ENCODE measurements at regions not wholly inside any gene's neighbourhood (a gene's known extent, or its start where the extent isn't known, plus 50 kb on each side); places are given as distances from the start of the nearest gene placed in this dataset.

- Histone ChIP-seq H3K9me3 (ENCODE audit: low read length) (no peaks in the 10 kb centered on the region), H2AFZ (ENCODE audit: low read length) (no peak overlapping the region), H3K4me1 (ENCODE audit: insufficient read depth, low read length) (no peaks in the 10 kb centered on the region), H3K79me2 (ENCODE audit: insufficient read depth, low read length) (no peaks in the 10 kb centered on the region), H4K20me1 (ENCODE audit: insufficient read depth, low read length) (no peaks in the 10 kb centered on the region), H3K27me3 (ENCODE audit: control insufficient read depth in 1 of 2, insufficient read depth in 2 of 2, low read length in 2 of 2) (no peaks in the 10 kb centered on the region), H3K27ac (ENCODE audit: extremely low read length, insufficient read depth, low read length) (no peak overlapping the region), H3K4me3 (replicated peaks in 1 of 3; ENCODE audit: insufficient read depth in 1 of 3, low read depth in 2 of 3, low read length in 3 of 3) (no peak overlapping the region), H3K36me3 (replicated peaks in 1 of 2; ENCODE audit: control insufficient read depth in 1 of 2, insufficient read depth in 2 of 2, low read length in 2 of 2) (no peaks in the 10 kb centered on the region), H3K9ac (ENCODE audit: insufficient read depth, low read depth, low read length) (no peak overlapping the region), H3K4me2 (ENCODE audit: low read depth, low read length) (no peak overlapping the region)
- TF ChIP-seq ZNF766 (CRISPR knock-in tag; IDR thresholded peaks at IDR 0.05; ENCODE audit: borderline replicate concordance) (no peak), ZFP41 (CRISPR knock-in tag; IDR thresholded peaks at IDR 0.05; ENCODE audit: borderline replicate concordance) (no peak), FOXP4 (CRISPR knock-in tag; IDR thresholded peaks at IDR 0.05) (no peak), ZNF446 (CRISPR knock-in tag; IDR thresholded peaks at IDR 0.05) (no peak), ZNF691 (CRISPR knock-in tag; IDR thresholded peaks at IDR 0.05; ENCODE audit: borderline replicate concordance, low read depth) (no peak)
- no TSS peak for BruUV-seq (replicated peaks)
- ChIA-PET CTCF (ENCODE audit: low intra/inter-chr PET ratio, low total read pairs) (no interaction called here), POLR2A (no interaction called here)
- intact Hi-C loops (cut with micrococcal nuclease; ENCODE audit: unreplicated experiment): no loop called here
- in situ Hi-C loops (cut with HindIII; ENCODE audit: extremely low pct_ligation_motif_present, low pct_unique_long_range_greater_than_20kb): no loop called here
- WGBS (ENCODE audit: low lambda C conversion rate): 24% methylated on average over 5 of the region's 5 CpGs
- ATAC-seq: no peak
- FAIRE-seq: no peak
- DNase-seq (ENCODE audit: low spot score): no peak
Observed at GRCh38 chr4:66404141-66404540, 733.9 kb upstream of the EPHA5 start.

- CTCF ChIA-PET (ENCODE audit: low intra/inter-chr PET ratio, low total read pairs): no interaction called here
Observed at GRCh38 chr4:66376921-66377320, 706.6 kb upstream of the EPHA5 start.

More at GRCh38 chr4:66376921-66377320, 706.6 kb upstream of the EPHA5 start:
- no peaks in the 10 kb centered on the region for H4K20me1 ChIP-seq (ENCODE audit: insufficient read depth, low read length)
- 0% methylated on average over 1 of the region's 1 CpG for WGBS (ENCODE audit: low lambda C conversion rate)
- no peaks in the 10 kb centered on the region; the same call in 1 of the 2 replicates for H3K9me3 ChIP-seq (ENCODE audit: low read length)
- TF ChIP-seq ZNF501 (CRISPR knock-in tag; IDR thresholded peaks at IDR 0.05) (no peak), ATF7 (IDR thresholded peaks at IDR 0.05) (peak; percentile 32), ATF7 (CRISPR knock-in tag; IDR thresholded peaks at IDR 0.05) (no peak), IKZF1 (IDR thresholded peaks at IDR 0.05) (no peak)
- DNase-seq (ENCODE audit: low spot score) (no peak), FAIRE-seq (no peak), ATAC-seq (no peak)
- POLR2A ChIA-PET: no interaction called here
- H3K36me3 ChIP-seq (replicated peaks in 1 of 2; ENCODE audit: control insufficient read depth in 1 of 2, insufficient read depth in 2 of 2, low read length in 2 of 2): no peaks in the 10 kb centered on the region
- in situ Hi-C loops (cut with HindIII; ENCODE audit: extremely low pct_ligation_motif_present, low pct_unique_long_range_greater_than_20kb): no loop called here
- no peaks in the 10 kb centered on the region for H3K4me1 ChIP-seq (ENCODE audit: insufficient read depth, low read length)
- no peaks in the 10 kb centered on the region for H3K27me3 ChIP-seq (ENCODE audit: control insufficient read depth in 1 of 2, insufficient read depth in 2 of 2, low read length in 2 of 2)
- H3K4me2 ChIP-seq (ENCODE audit: low read depth, low read length): no peak overlapping the region
- no peak overlapping the region for H3K27ac ChIP-seq (ENCODE audit: extremely low read length, insufficient read depth, low read length)
- H2AFZ ChIP-seq (ENCODE audit: low read length): no peak overlapping the region
- H3K79me2 ChIP-seq (ENCODE audit: insufficient read depth, low read length): no peaks in the 10 kb centered on the region
- H3K9ac ChIP-seq (ENCODE audit: insufficient read depth, low read depth, low read length): no peak overlapping the region
- H3K4me3 ChIP-seq (replicated peaks in 1 of 3; ENCODE audit: insufficient read depth in 1 of 3, low read depth in 2 of 3, low read length in 3 of 3): no peak overlapping the region
- no TSS peak for BruUV-seq (replicated peaks)
- intact Hi-C loops (cut with micrococcal nuclease; ENCODE audit: unreplicated experiment): no loop called here

Measured in HepG2 (cell line).